ENCODE measurements at regions not wholly inside any gene's neighbourhood (a gene's known extent, or its start where the extent isn't known, plus 50 kb on each side); places are given as distances from the start of the nearest gene placed in this dataset.
A peak's percentile ranks its signal among the peaks of the same experiment; 100 is the strongest.

- TF ChIP-seq POLR2A (IDR thresholded peaks at IDR 0.05), result no peak
- TF ChIP-seq, protein P1, sequence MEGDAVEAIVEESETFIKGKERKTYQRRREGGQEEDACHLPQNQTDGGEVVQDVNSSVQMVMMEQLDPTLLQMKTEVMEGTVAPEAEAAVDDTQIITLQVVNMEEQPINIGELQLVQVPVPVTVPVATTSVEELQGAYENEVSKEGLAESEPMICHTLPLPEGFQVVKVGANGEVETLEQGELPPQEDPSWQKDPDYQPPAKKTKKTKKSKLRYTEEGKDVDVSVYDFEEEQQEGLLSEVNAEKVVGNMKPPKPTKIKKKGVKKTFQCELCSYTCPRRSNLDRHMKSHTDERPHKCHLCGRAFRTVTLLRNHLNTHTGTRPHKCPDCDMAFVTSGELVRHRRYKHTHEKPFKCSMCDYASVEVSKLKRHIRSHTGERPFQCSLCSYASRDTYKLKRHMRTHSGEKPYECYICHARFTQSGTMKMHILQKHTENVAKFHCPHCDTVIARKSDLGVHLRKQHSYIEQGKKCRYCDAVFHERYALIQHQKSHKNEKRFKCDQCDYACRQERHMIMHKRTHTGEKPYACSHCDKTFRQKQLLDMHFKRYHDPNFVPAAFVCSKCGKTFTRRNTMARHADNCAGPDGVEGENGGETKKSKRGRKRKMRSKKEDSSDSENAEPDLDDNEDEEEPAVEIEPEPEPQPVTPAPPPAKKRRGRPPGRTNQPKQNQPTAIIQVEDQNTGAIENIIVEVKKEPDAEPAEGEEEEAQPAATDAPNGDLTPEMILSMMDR (IDR thresholded peaks at IDR 0.05), result no peak
- intact Hi-C loops (cut with DNase I; ENCODE audit: low total_unique reads), result no loop called here
- H3K4me3 ChIP-seq (ENCODE audit: low read depth, poor library complexity, severe bottlenecking), result no peak overlapping the region
- 73 to 83% methylated on average over 6 to 7 of the region's 7 CpGs for WGBS, 2 donors
- DNase-seq (ENCODE audit: low spot score in 2 of 2), result peak; percentile 6 to 64
Measured at GRCh38 chr15:25175789-25176615, 221.2 kb downstream of the SNRPN start.

GRCh38 chr15:25176616-25176923 is 221.8 kb downstream of the SNRPN start:
- intact Hi-C loops (cut with DNase I; ENCODE audit: low total_unique reads), result no loop called here
- WGBS, 2 donors, result 88 to 93% methylated on average over 6 of the region's 7 CpGs
- peak in 1 of 2 donors; percentile 71 for DNase-seq (ENCODE audit: low spot score in 2 of 2)
- no peak for TF ChIP-seq POLR2A (IDR thresholded peaks at IDR 0.05)
- TF ChIP-seq, protein P1 (IDR thresholded peaks at IDR 0.05), result no peak
- no peak overlapping the region for H3K4me3 ChIP-seq (ENCODE audit: low read depth, poor library complexity, severe bottlenecking)

DNA sequence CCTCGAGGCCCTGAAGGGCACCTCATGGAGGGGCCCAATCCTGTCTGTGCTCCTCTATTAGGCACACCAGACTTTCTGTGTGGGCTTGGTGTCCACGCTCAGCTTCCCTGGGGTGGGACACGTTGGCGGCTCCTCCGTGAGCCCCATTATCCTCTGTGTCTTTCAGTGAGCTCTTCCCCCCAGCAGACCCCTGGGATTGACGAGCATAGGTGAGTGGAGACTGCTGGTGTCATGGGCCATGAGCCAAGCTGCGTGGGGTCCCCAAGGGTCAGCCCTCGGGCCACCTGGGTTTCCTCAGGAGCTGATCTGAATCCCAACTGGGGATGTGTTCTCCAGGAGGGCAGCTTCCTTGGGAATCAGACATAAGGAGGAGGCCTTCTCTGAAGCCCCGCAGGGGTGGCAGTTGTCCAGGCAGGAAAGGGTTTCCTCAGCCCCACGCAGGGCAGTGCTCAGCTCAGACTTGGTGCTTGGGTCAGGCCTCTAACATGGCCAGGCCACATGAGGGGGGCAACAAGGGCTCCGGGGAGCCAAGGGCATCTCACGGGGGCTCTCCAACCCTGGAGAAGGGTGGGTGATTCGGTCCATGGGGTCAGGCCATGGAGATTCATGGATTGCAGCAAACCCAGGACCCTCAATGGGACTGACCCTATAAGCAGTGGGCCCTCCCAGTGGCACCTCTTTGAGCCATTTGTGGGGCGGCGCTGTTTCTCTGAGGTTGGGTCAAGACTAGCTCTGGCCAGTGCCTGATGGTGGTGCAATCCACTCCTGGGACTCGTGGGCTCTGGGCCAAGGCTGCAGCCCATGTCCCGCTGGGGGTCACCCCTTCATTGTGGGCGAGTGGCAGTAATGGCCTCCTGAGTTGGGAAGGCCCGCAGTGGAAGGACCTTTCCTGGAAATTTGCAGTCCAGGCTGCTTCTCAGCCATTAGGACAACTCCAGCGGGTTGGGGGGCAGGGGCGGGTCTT is 222.5 kb downstream of the SNRPN start:
- 79 to 86% methylated on average over 18 to 19 of the region's 21 CpGs for WGBS, 2 donors
- TF ChIP-seq POLR2A (IDR thresholded peaks at IDR 0.05), result no peak
- TF ChIP-seq, protein P1 (IDR thresholded peaks at IDR 0.05), result no peak
- peak; percentile 7 to 82 for DNase-seq (ENCODE audit: low spot score in 2 of 2)
- intact Hi-C loops (cut with DNase I; ENCODE audit: low total_unique reads), result no loop called here
- no peak overlapping the region for H3K4me3 ChIP-seq (ENCODE audit: low read depth, poor library complexity, severe bottlenecking)

- peak; percentile 6 to 78 for DNase-seq (ENCODE audit: low spot score in 2 of 2)
- TF ChIP-seq, protein P1 (IDR thresholded peaks at IDR 0.05), result no peak
- TF ChIP-seq POLR2A (IDR thresholded peaks at IDR 0.05), result no peak
- 77 to 92% methylated on average over 6 to 11 of the region's 11 CpGs for WGBS, 2 donors
- H3K4me3 ChIP-seq (ENCODE audit: low read depth, poor library complexity, severe bottlenecking), result no peak overlapping the region
- intact Hi-C loops (cut with DNase I; ENCODE audit: low total_unique reads), result no loop called here
Measured at GRCh38 chr15:25177955-25178801, 223.4 kb downstream of the SNRPN start.

- DNase-seq (ENCODE audit: low spot score in 2 of 2), result peak; percentile 6 to 78
- intact Hi-C loops (cut with DNase I; ENCODE audit: low total_unique reads), result no loop called here
- no peak overlapping the region for H3K4me3 ChIP-seq (ENCODE audit: low read depth, poor library complexity, severe bottlenecking)
- TF ChIP-seq, protein P1 (IDR thresholded peaks at IDR 0.05), result no peak
- no peak for TF ChIP-seq POLR2A (IDR thresholded peaks at IDR 0.05)
- 76 to 86% methylated on average over 14 to 17 of the region's 17 CpGs for WGBS, 2 donors
Measured at GRCh38 chr15:25178835-25179672, 224.3 kb downstream of the SNRPN start.
